ENCODE measurements at regions not wholly inside any gene's neighbourhood (a gene's known extent, or its start where the extent isn't known, plus 50 kb on each side); places are given as distances from the start of the nearest gene placed in this dataset.
A peak's percentile ranks its signal among the peaks of the same experiment; 100 is the strongest.
"Not testable (repeated sequence)": the region's sequence is repeated elsewhere in the genome, so short reads cannot be mapped to it uniquely, and the experiment has no call there.

- H3K36me3 Mint-ChIP-seq (ENCODE audit: low read depth); H3K4me3 Mint-ChIP-seq; ATAC-seq (replicated peaks); H3K9me3 Mint-ChIP-seq; H3K27ac Mint-ChIP-seq; H3K27me3 Mint-ChIP-seq; H3K4me1 Mint-ChIP-seq: not testable (repeated sequence)
These were observed 246.2 kb upstream of the THUMPD2 start for GRCh38 chr2:40025276-40025675.

- Mint-ChIP-seq H3K27ac (no peak overlapping the region), H3K4me3 (no peak overlapping the region), H3K27me3 (peaks cover 3% of the 10 kb centered on the region), H3K4me1 (no peaks in the 10 kb centered on the region), H3K36me3 (ENCODE audit: low read depth) (no peaks in the 10 kb centered on the region), H3K9me3 (peaks cover 5% of the 10 kb centered on the region)
- no peak for ATAC-seq (replicated peaks)
These were observed 241.9 kb upstream of the THUMPD2 start for GRCh38 chr2:40020997-40021396.

- H3K9me3 Mint-ChIP-seq: peaks cover 8% of the 10 kb centered on the region
- H3K36me3 Mint-ChIP-seq (ENCODE audit: low read depth): no peaks in the 10 kb centered on the region
- H3K4me1 Mint-ChIP-seq: no peaks in the 10 kb centered on the region
- no peak for ATAC-seq (replicated peaks)
- no peak overlapping the region for H3K4me3 Mint-ChIP-seq
- no peaks in the 10 kb centered on the region for H3K27me3 Mint-ChIP-seq
- H3K27ac Mint-ChIP-seq: no peak overlapping the region
These were observed 237.3 kb upstream of the THUMPD2 start for GRCh38 chr2:40016151-40016885.

GRCh38 chr2:40013962-40014361 lies 234.9 kb upstream of the THUMPD2 start:
- H3K4me3 Mint-ChIP-seq; H3K36me3 Mint-ChIP-seq (ENCODE audit: low read depth); H3K27ac Mint-ChIP-seq; ATAC-seq (replicated peaks); H3K27me3 Mint-ChIP-seq; H3K9me3 Mint-ChIP-seq; H3K4me1 Mint-ChIP-seq: not testable (repeated sequence)

- Mint-ChIP-seq H3K4me3 (no peak overlapping the region), H3K9me3 (no peaks in the 10 kb centered on the region), H3K4me1 (no peaks in the 10 kb centered on the region), H3K36me3 (ENCODE audit: low read depth) (no peaks in the 10 kb centered on the region), H3K27me3 (no peaks in the 10 kb centered on the region), H3K27ac (no peak overlapping the region)
- ATAC-seq (replicated peaks): no peak
These were observed 225.3 kb upstream of the THUMPD2 start for GRCh38 chr2:40004336-40004735.

GRCh38 chr2:40002339-40002738 lies 223.3 kb upstream of the THUMPD2 start:
- H3K9me3 Mint-ChIP-seq: no peaks in the 10 kb centered on the region
- H3K4me1 Mint-ChIP-seq: no peaks in the 10 kb centered on the region
- H3K4me3 Mint-ChIP-seq: no peak overlapping the region
- no peak overlapping the region for H3K27ac Mint-ChIP-seq
- H3K36me3 Mint-ChIP-seq (ENCODE audit: low read depth): no peaks in the 10 kb centered on the region
- no peaks in the 10 kb centered on the region for H3K27me3 Mint-ChIP-seq
- ATAC-seq (replicated peaks): no peak

GRCh38 chr2:39999864-40000263 lies 220.8 kb upstream of the THUMPD2 start:
- Mint-ChIP-seq H3K4me1 (no peaks in the 10 kb centered on the region), H3K9me3 (no peaks in the 10 kb centered on the region), H3K27me3 (no peaks in the 10 kb centered on the region), H3K27ac (no peak overlapping the region), H3K36me3 (ENCODE audit: low read depth) (no peaks in the 10 kb centered on the region), H3K4me3 (no peak overlapping the region)
- ATAC-seq (replicated peaks): no peak

- no peaks in the 10 kb centered on the region for H3K9me3 Mint-ChIP-seq
- H3K27ac Mint-ChIP-seq: no peak overlapping the region
- H3K4me1 Mint-ChIP-seq: no peaks in the 10 kb centered on the region
These were observed 219.6 kb upstream of the THUMPD2 start for GRCh38 chr2:39998617-39999016.

GRCh38 chr2:39996653-39997080 lies 217.6 kb upstream of the THUMPD2 start:
- no peaks in the 10 kb centered on the region for H3K36me3 Mint-ChIP-seq (ENCODE audit: low read depth)
- no peaks in the 10 kb centered on the region for H3K9me3 Mint-ChIP-seq
- no peak overlapping the region for H3K27ac Mint-ChIP-seq
- H3K4me3 Mint-ChIP-seq: no peak overlapping the region
- no peaks in the 10 kb centered on the region for H3K27me3 Mint-ChIP-seq
- peak; percentile 55 for ATAC-seq (replicated peaks)
- no peaks in the 10 kb centered on the region for H3K4me1 Mint-ChIP-seq

More at GRCh38 chr2:39998617-39999016, 219.6 kb upstream of the THUMPD2 start:
- no peak for ATAC-seq (replicated peaks)
- no peaks in the 10 kb centered on the region for H3K27me3 Mint-ChIP-seq
- no peaks in the 10 kb centered on the region for H3K36me3 Mint-ChIP-seq (ENCODE audit: low read depth)
- no peak overlapping the region for H3K4me3 Mint-ChIP-seq

- H3K27me3 Mint-ChIP-seq: no peaks in the 10 kb centered on the region
- no peaks in the 10 kb centered on the region for H3K4me1 Mint-ChIP-seq
- ATAC-seq (replicated peaks): no peak
- H3K9me3 Mint-ChIP-seq: no peaks in the 10 kb centered on the region
- no peak overlapping the region for H3K4me3 Mint-ChIP-seq
- H3K36me3 Mint-ChIP-seq (ENCODE audit: low read depth): no peaks in the 10 kb centered on the region
- no peak overlapping the region for H3K27ac Mint-ChIP-seq
These were observed 216.1 kb upstream of the THUMPD2 start for GRCh38 chr2:39995005-39995737.

GRCh38 chr2:39994151-39994550 lies 215.1 kb upstream of the THUMPD2 start:
- Mint-ChIP-seq H3K27ac (no peak overlapping the region), H3K4me3 (no peak overlapping the region), H3K36me3 (ENCODE audit: low read depth) (no peaks in the 10 kb centered on the region), H3K4me1 (no peaks in the 10 kb centered on the region), H3K27me3 (no peaks in the 10 kb centered on the region), H3K9me3 (no peaks in the 10 kb centered on the region)
- no peak for ATAC-seq (replicated peaks)

GRCh38 chr2:39991298-39991697 lies 212.2 kb upstream of the THUMPD2 start:
- Mint-ChIP-seq H3K36me3 (ENCODE audit: low read depth) (no peaks in the 10 kb centered on the region), H3K27ac (no peak overlapping the region), H3K9me3 (no peaks in the 10 kb centered on the region), H3K27me3 (no peaks in the 10 kb centered on the region), H3K4me3 (no peak overlapping the region), H3K4me1 (no peaks in the 10 kb centered on the region)
- ATAC-seq (replicated peaks): no peak

- ATAC-seq (replicated peaks): no peak
- no peak overlapping the region for H3K27ac Mint-ChIP-seq
- H3K9me3 Mint-ChIP-seq: no peaks in the 10 kb centered on the region
- H3K4me1 Mint-ChIP-seq: no peaks in the 10 kb centered on the region
- no peaks in the 10 kb centered on the region for H3K36me3 Mint-ChIP-seq (ENCODE audit: low read depth)
- no peaks in the 10 kb centered on the region for H3K27me3 Mint-ChIP-seq
- H3K4me3 Mint-ChIP-seq: no peak overlapping the region
These were observed 211.4 kb upstream of the THUMPD2 start for GRCh38 chr2:39990335-39990900.

GRCh38 chr2:39989888-39990287 lies 210.8 kb upstream of the THUMPD2 start:
- Mint-ChIP-seq H3K9me3 (no peaks in the 10 kb centered on the region), H3K4me3 (no peak overlapping the region), H3K27ac (no peak overlapping the region), H3K27me3 (no peaks in the 10 kb centered on the region), H3K36me3 (ENCODE audit: low read depth) (no peaks in the 10 kb centered on the region), H3K4me1 (no peaks in the 10 kb centered on the region)
- no peak for ATAC-seq (replicated peaks)

GRCh38 chr2:39981883-39982311 lies 202.8 kb upstream of the THUMPD2 start:
- ATAC-seq (replicated peaks): no peak
- Mint-ChIP-seq H3K36me3 (ENCODE audit: low read depth) (no peaks in the 10 kb centered on the region), H3K9me3 (no peaks in the 10 kb centered on the region), H3K27me3 (peaks cover 5% of the 10 kb centered on the region), H3K27ac (no peak overlapping the region), H3K4me3 (no peak overlapping the region), H3K4me1 (no peaks in the 10 kb centered on the region)
